HK-2 (cell line): ENCODE measurements at regions not wholly inside any gene's neighbourhood (a gene's known extent, or its start where the extent isn't known, plus 50 kb on each side); places are given as distances from the start of the nearest gene placed in this dataset.

Experiments used
- DNase-seq: peaks from one replicate; pipeline ENCODE4 v3.0.0-alpha.2; 2018; ENCODE audit not compliant: unreplicated experiment

DNA sequence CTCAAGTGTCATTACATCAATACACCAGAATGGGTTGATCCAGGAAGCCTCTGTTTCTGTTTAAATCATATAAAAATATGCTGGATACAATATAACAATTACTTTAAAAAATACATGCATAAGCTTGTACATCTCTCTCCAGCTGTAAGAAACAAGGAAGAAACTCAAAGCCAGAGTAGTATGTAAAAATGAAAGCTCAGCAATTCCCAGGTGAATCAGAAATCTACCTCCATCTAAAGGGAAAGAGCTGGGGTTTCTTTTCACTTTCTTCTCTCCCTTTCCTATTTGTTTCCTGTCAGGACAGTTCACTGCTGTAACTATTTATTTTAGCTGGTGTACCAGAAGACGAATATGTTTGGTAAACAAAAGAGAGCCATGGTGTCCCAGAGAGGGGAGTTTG, 301.0 kb upstream of the C1orf87 start:
- DNase-seq: no peak

DNA sequence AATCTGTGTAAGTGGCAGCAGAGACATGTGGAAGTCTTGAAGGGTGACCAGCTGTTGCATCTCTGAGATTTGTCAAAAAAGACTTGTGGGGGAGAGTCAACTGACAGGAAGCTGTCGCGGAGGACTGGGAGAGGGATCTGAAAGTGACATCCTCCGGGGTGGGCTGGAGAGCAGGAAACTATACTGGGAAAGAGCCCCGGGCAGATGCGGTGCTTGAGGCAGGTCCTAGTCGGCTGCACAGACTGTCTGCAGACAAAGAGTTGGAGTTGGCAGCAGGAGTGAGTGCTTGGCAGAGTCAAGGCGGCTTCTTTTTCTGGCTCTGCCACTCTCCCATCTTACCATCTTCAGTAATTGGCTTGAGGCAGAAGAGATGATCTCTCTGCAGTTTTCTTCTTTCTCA, 294.0 kb upstream of the C1orf87 start:
- DNase-seq: no peak

DNA sequence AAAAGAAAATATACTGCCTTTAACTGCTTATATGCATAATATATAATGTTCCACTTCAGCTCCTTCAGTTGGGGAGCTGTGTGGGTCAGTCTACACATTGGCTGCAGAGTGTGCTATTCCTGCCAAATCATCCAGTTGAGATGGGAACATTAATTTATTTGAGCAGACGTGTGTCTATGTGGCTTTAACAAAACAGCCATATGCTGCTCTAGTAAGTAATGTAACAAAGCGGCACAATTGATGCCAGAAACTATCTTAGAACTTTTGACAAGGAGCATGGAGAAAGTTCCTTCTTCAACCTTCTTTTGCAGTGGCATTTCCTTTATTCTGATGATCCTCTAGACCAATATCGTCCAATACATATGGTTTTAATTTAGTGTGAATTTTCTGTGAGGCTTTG, 285.9 kb upstream of the C1orf87 start:
- DNase-seq: no peak

DNA sequence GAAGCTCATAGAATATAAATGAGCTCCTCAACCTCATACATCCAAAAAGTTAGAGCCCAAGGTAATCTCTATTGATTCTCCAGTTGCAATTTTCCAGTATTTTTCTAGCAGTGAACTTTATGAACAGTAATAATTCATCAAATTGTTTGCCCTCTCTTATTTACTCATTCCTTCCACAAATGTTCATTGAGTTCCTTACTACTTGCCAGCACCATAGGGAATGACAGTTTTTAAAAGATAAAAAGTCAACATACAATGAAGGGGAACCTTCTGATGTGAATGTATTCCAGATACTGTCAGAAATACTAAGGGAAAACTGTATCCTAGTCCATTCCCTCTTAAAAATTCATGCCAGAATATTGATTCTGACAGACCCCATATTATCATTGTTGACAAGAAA, 277.0 kb upstream of the C1orf87 start:
- no peak for DNase-seq

DNA sequence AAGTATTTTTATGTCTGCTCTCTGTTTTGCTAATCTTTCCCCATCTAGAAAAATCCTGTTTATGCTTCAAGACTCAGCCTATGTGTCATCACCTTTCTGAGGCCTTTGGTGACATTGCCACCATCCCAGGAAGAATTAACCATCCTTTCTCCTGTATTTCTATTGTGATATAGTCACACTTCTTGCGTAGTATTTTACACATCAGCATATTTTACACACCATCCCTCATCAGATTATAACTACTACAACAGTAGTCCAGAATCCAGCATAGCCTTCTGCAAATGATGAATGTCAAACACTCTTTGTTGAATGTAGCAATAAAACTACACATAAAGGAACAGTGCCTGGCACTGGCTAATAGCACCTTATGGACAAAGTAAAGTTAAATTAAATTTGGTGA, 275.3 kb upstream of the C1orf87 start:
- no peak for DNase-seq

DNA sequence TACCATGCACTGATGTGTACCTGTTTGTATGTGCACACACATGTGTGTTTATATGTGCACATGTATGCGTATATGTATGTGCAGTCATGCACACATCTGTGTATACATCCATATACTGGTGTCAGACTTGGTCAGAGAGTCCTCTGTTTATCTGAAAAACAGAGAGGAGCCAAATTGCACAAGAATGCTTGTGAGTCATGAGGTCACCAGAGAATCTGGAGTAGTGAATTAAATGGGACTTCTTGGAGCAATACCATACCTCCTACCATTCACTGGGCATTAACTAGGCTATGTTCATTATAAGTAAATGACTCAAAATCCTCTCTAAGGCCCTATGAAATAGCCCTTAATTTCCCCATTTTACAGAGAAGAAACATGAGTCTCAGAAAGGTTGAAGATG, 272.1 kb upstream of the C1orf87 start:
- DNase-seq: no peak

DNA sequence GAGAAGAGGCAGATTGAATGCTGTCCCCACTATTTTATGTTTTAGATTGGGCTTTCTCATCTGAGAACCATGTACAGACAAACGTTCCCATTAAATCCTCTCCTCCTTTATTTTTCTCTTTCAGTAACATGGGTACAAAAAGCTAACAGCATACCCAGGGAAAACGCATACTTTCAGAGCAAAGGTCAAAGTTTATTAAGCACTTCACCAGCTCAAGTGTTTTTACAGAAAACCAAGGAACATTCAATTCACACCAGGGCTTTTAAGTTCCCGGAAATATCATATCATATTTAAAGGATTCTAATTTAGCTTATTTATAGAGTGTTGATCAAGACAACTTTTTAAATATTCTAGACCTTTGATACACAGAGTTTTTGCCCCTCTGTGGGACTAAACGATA, 271.5 kb upstream of the C1orf87 start:
- DNase-seq: no peak

DNA sequence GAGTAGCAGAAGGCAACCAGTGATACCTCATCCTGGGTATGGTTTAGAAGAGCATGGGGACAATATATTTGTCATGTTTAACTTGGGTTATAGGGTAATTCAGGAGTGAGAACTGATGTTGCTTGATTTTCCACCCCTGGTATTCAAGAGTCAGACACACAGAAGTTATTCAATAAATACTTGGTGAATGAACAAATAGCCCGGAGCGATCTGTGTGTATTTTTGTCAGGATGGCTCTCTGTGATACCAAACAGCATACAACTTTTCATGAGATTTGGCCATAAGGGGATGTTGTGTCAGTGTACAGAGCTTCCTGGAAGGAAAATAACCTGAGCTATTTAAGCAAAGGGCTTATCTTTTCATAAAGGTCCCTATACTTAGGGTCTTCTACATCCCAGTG, 270.2 kb upstream of the C1orf87 start:
- DNase-seq: no peak

DNA sequence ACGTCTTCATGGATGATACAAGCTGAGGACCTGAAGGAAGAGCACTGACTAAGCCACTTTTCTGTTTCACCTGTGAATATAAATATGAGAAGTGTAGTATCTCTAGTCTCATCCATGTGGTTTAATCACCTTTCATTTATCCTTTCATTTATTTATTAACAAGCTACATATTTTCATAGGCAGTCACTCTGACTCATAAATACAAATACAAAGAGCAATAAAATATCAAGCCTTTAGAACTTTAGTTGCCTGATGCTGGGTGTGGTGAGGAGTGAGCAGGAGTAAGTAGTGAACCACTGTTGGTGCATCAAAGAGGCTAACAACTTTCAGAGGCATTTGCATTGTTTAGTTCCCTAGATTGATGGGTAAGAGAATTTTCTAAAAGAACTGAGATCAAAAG, 269.0 kb upstream of the C1orf87 start:
- no peak for DNase-seq

DNA sequence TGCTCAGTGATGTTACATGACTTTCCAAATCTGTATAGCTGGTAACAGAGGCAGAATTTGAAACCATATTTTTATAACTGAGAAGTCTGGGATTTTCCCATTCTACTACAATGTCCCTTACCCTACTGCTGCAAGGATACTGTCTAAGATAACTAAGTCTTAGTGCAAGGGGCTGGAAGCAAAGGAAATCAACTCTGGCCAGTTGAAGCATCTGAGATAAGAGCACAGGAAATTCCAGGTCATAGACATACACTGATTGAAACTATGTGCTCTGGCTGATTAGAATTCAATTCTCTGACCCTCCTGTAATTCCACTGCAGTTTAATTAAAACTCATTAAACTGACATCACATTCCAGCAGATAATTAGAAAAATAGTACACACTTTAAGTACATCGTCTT, 267.7 kb upstream of the C1orf87 start:
- no peak for DNase-seq

DNA sequence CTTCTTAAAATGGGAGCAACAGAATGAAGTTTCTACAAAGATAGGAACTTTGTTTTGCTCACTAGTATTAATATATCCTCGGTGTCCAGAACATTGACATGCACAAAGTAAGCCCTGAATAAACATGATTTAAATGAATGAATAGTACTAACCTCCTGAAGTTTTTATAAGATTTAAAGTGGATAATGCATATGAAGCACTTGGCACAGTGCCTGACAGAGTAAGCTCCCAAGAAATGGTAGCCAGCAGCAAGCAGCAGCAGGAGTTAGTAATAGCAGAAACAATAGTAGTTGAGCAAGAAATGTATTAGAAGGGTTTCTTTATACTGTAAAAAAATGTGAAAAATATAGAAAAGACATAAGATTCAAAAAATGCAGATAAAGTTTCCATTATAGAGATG, 258.1 kb upstream of the C1orf87 start:
- no peak for DNase-seq

DNA sequence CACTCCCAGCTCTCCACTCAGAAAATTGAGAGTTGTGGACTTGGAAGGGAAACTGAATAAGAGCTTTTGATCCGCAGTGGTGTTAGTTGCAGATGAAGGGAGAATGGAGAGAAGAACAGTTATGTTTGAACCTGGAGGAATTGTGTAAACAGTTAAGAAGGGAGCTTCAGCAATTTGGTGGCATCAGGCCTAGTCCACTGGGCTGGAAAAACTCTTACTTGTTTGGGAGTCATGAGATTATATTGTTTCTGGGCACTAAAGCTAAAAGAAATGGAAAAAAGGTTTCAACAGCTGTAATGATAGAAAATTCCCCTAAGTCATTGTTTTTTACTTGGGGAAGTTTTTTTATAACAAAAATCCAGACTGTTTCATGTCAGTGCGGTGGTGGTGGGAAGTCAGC, 256.1 kb upstream of the C1orf87 start:
- no peak for DNase-seq

DNA sequence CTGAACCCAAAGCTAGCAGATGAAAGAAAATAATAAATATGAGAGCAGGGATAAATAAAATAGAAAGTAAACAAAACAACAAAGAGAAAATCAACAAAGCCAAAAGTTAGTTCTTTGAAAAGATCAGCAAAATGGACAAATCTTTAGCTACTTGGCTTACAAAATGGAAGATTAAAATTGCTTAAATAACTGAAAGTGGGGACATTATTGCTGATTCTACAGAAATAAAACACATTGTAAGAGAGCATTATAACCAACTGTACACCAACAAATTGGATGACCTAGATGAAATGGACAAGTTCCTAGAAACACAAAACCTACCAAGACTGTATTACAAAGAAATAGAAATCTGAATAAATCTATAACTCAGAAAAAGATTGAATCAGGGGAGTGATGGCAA, 238.3 kb upstream of the C1orf87 start:
- DNase-seq: no peak

DNA sequence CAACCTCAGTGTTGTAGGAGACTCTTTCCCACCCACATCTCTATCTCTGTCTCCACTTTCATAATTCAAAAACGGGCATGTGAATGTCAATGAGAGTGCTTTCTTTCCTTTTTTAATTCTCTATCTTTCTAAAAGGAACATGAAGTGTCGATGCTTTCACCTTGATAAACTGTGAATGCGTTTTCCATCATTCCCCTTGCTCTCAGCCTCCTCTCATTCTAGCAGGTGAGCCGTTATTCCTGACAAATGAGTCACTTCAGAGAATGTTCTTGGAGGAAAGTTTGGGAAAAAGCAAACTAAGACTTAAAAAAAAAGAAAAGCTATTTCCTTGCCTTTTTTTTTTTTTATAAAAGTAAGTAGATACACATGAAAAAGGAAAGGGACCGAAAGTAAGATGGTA, 226.0 kb upstream of the C1orf87 start:
- no peak for DNase-seq

DNA sequence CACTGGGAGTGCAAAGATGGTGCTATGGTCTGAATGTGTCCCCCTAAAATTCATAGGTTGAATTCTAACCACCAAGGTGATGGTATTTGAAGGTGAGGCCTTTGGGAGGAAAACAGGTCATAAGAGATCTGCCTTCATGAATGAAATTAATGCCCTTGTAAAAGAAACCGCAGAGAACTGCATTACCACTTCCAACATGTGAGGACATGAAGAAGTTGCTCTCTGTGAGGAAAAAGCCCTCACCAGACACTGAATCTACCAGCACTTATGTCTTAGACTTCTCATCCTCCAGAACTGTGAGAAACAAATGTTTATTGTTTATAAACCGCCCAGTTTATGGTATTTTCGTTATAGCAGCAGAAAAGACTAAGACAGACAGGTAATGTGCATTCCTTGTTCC, 224.7 kb upstream of the C1orf87 start:
- DNase-seq: no peak

DNA sequence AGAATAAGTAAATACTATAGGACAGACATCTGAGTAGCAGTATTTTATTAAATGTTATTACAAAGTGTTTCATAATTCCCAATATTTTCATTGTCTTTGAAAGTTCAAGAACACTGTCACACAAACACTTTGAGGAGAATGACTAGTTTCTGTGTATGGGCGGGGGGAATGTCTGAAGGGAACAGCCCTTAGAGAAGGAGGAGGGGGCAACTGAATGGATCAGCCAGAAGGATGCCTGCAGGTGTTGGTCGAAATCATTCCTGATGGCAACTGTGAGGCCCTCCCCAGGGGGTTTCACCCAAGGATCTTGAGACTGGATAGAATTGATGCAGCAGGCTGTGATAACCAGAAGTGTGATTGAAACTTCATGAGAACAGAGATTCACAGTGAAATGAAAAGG, 223.2 kb upstream of the C1orf87 start:
- DNase-seq: no peak

DNA sequence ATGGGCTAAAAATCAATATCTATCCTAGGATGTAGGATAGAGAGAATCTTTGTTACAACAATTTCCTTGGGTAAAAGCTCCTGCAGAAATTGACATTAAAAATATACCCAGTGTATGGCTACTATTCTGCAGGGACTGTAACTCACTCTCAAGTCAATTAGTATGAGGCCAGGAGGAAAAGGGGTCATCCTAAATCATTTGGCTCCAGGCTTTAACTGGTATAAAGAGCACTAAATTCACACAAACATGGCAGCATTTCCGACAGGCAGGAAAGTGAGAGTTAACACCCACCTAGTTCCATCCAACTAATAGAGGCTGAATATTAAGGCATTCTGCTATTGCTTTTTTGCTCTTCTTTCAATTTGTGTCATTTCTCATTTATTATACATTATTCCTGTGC, 218.6 kb upstream of the C1orf87 start:
- DNase-seq: no peak

DNA sequence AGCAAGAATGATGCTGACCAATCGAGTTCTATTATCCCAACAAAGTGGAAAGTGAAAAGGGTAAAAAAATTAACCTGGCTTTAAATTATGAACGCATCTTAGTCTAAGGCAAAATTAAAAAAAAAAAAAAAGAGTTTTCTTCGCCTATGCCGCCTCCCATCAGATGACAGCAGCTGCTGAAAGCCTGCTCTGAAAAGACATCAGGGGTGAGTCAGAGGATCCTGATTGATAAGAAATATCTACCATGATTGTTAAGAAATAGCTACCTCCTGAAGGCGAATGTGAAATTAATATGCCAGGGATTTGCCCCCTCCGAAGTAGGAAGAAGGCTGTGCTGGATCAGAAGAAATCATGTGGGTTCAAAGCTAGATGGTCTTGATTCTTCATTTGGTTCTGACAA, 216.8 kb upstream of the C1orf87 start:
- DNase-seq: no peak

DNA sequence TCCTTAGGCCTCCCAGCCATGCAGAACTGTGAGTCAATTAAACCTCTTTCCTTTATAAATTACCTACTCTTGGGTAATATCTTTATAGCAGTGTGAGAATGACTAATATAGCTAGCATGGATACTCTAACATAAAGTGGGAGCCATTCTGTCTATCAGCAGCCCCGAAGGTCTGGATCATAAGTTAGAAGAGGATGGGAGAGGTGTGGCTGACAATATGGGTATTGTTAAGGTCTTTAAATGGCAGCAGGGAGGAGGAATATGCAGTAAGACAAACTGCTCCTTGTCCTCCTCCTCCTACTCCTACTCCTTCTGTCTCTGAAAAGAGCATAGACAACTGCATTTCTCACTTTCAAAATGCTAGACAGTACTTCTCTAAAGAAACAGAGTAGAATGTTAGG, 214.0 kb upstream of the C1orf87 start:
- no peak for DNase-seq

DNA sequence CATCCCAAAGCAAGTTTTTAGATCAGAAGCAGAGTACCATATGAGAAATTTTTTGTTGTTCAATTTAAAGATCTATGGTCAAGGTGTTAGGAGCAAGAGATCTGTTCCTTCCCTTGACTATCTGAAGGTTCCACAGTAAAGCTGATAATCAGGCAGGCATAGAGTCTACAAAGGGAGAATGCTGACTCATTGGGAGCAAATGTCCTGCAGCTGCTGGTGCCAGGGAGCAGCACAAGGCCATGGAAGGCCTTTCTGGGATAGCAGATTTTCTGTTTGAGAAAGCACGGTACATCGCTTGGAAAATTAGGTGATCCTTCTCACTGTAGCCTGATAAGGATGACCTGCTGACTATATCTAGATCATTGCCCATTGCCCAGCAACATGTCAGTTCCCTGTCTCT, 210.1 kb upstream of the C1orf87 start:
- no peak for DNase-seq

DNA sequence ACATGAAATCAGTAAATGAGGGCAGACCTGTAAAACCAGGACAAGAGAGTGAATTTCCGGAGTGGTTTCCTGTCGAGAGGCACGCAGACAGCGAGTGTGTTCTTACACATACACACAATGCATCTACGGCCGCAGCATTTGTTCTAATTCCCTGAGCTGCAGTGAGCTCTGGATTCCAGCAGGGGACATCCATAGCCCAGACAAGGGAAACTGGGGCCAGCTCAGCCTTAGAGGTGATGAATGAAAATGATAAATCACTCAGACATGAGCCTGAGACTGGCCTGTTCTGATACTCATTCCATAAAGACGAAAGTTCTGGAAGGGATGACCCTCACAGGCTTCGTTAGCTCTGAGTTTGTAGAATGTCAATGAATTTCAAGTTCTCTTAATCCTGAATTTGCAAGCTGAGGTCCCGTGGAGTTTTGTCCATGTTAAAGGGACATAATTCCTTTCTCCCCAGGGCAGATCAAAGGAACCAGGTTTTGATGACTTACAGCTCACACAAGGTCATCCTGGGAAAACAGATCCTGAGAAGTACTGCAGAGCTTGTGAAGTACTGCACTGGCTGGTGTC, 207.9 kb upstream of the C1orf87 start:
- peak; percentile 70 for DNase-seq

DNA sequence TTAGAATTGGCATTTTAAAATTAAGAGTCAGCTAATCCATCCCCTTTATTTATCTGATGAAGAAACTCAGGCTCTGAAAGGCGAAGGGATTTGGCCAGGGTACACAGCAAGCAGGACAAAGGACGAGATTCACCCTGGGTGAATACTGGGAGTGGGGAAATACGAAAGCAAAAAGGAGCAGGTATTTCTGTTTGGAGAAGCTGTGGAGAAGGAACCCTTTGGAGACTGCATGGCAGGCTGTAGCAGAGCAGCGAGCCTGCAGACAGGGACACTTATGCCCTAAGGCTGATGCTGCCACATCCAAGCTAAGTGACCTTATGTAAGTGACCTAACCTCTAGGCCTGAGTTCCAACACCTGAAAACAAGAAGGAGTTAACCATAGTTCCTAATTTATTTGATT, 207.2 kb upstream of the C1orf87 start:
- no peak for DNase-seq

DNA sequence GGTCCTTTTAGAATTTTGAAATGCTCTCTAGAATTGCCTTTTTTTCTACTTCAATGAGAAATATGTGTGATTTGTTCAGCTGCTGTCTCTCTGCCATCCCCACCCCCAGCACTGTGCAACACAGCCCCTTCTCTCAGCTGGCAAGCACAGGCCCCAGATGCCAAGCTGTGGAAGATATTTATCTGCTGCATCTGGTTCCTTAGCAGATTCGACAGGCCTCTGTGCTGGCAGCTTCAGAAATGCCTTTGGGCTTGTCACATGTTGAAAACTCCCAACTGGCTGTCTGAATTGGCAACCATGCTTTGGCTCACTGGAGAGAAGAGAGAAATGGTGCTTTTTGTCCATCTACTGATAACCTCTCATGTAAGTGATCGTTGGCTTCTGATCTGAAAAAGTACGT, 206.7 kb upstream of the C1orf87 start:
- DNase-seq: no peak

DNA sequence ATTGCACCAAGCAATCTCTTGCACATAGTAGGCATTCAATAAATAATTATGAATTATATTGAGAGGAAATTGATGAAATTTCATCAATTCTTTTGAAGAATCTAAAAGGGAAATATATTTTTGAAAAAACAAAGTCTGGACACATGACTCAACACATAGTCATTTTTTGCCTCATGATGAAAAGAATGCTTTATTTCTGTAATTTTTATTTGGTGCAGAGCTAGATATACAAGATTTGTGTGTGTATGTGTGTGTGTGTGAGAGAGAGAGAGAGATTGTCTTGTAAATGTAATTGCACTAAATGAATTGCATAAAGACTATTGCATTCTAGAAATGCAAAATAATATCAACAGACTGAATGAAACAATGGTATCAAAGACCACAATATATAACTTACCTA, 206.2 kb upstream of the C1orf87 start:
- no peak for DNase-seq

DNA sequence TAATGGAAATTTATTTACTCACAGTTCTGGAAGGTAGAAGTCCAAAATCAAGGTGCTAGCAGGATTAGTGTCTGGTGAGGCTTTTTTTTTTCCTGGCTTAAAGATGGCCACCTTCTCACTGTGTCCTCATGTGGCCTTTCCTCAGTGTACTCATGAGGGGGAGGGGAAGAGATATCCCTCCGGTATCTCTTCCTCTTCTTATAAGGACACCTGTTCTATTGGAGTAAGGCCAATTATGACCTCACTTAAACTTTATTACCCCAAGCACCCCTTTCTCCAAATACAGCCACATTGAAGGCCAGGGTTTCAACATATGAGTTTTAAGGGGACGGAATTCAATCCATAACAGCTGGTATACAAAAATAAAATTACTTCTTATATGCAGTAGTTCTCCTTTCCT, 203.7 kb upstream of the C1orf87 start:
- DNase-seq: no peak
